ENCODE measurements at regions not wholly inside any gene's neighbourhood (a gene's known extent, or its start where the extent isn't known, plus 50 kb on each side); places are given as distances from the start of the nearest gene placed in this dataset.

DNA sequence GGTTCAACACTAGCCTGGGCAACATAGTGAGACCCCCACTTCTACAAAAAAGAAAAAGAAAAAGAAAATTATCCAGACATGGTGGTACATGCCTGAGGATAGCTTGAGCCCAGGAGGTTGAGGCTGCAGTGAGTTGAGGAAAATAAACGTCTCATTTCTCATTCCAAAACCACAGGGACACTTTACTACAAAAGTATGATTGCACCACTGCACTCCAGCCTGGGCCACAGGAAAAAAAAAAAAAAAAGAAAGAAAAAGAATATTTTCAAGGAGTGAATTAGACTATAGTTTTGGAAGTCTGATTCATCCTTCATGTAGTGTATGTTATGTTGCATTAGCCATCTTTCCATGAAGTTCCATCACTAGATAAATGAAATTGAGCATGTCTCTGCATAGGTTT, 149.5 kb upstream of the THBS1 start:
- TF ChIP-seq, protein P1, sequence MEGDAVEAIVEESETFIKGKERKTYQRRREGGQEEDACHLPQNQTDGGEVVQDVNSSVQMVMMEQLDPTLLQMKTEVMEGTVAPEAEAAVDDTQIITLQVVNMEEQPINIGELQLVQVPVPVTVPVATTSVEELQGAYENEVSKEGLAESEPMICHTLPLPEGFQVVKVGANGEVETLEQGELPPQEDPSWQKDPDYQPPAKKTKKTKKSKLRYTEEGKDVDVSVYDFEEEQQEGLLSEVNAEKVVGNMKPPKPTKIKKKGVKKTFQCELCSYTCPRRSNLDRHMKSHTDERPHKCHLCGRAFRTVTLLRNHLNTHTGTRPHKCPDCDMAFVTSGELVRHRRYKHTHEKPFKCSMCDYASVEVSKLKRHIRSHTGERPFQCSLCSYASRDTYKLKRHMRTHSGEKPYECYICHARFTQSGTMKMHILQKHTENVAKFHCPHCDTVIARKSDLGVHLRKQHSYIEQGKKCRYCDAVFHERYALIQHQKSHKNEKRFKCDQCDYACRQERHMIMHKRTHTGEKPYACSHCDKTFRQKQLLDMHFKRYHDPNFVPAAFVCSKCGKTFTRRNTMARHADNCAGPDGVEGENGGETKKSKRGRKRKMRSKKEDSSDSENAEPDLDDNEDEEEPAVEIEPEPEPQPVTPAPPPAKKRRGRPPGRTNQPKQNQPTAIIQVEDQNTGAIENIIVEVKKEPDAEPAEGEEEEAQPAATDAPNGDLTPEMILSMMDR (IDR thresholded peaks at IDR 0.05; ENCODE audit: low read depth, low read length), result no peak
- TF ChIP-seq EZH2phosphoT487 (IDR thresholded peaks at IDR 0.05; ENCODE audit: low read depth), result no peak

All from OCI-LY3 (cell line).